SK-N-SH treated with all-trans-retinoic acid at 6 μM for 48 hours (cell line): ENCODE measurements at regions not wholly inside any gene's neighbourhood (a gene's known extent, or its start where the extent isn't known, plus 50 kb on each side); places are given as distances from the start of the nearest gene placed in this dataset.

Source experiments
- ATAC-seq: fragments of 200-7000 bp; cut with Tn5 transposase; 3 replicates; pipeline ENCODE4 v1.9.1; 2020; ENCODE audit warnings: mild to moderate bottlenecking, moderate library complexity
- ARNTL ChIP-seq: fragments of 450-650 bp; formaldehyde crosslinking; IDR thresholded peaks from 2 replicates; pipeline ENCODE4 v1.5.0; 2020; ENCODE audit warnings: low read depth, mild to moderate bottlenecking, moderate library complexity, borderline replicate concordance
- BACH2 ChIP-seq: fragments of 250-450 bp; sonication (Bioruptor Pico); IDR thresholded peaks from 2 replicates; pipeline ENCODE4 v1.9.0; 2021; ENCODE audit warnings: mild to moderate bottlenecking, borderline replicate concordance
- CSDC2 ChIP-seq: fragments of 250-450 bp; sonication (Bioruptor Pico); IDR thresholded peaks from 2 replicates; pipeline ENCODE4 v1.5.0; 2020; ENCODE audit warnings: mild to moderate bottlenecking, moderate library complexity
- CSRNP3 ChIP-seq: fragments of 250-450 bp; sonication (Bioruptor Pico); IDR thresholded peaks from 2 replicates; pipeline ENCODE4 v1.5.1; 2021; ENCODE audit warnings: mild to moderate bottlenecking, moderate library complexity
- GLIS3 ChIP-seq: fragments of 250-450 bp; sonication (Bioruptor Pico); IDR thresholded peaks from 2 replicates; pipeline ENCODE4 v1.5.0; 2020; ENCODE audit warnings: mild to moderate bottlenecking, moderate library complexity
- ISL1 ChIP-seq: fragments of 250-450 bp; sonication (Bioruptor Pico); IDR thresholded peaks from 2 replicates; pipeline ENCODE4 v2.1.2; 2022; ENCODE audit warnings: mild to moderate bottlenecking, moderate library complexity
- POU6F1 ChIP-seq: fragments of 250-450 bp; sonication (Bioruptor Pico); IDR thresholded peaks from 2 replicates; pipeline ENCODE4 v1.8.0; 2021; ENCODE audit warnings: low read depth, mild to moderate bottlenecking, moderate library complexity, borderline replicate concordance
- PPARA ChIP-seq: fragments of 250-450 bp; sonication (Bioruptor Pico); IDR thresholded peaks from 2 replicates; pipeline ENCODE4 v1.5.0; 2020; ENCODE audit warnings: mild to moderate bottlenecking, borderline replicate concordance
- RARB ChIP-seq: fragments of 250-450 bp; sonication (Bioruptor Pico); IDR thresholded peaks from 2 replicates; pipeline ENCODE4 v1.8.0; 2021; ENCODE audit warnings: mild to moderate bottlenecking, moderate library complexity
- SNAI2 ChIP-seq: fragments of 250-450 bp; sonication (Bioruptor Pico); IDR thresholded peaks from 2 replicates; pipeline ENCODE4 v1.5.0; 2020; ENCODE audit warnings: mild to moderate bottlenecking, moderate library complexity
- TCF4 ChIP-seq: fragments of 250-450 bp; sonication (Bioruptor Pico); IDR thresholded peaks from 2 replicates; pipeline ENCODE4 v1.8.0; 2021; ENCODE audit warnings: mild to moderate bottlenecking, moderate library complexity, borderline replicate concordance
- TOX ChIP-seq: fragments of 250-450 bp; sonication (Bioruptor Pico); IDR thresholded peaks from 2 replicates; pipeline ENCODE4 v1.8.0; 2021; ENCODE audit warnings: mild to moderate bottlenecking, moderate library complexity, borderline replicate concordance
- TSHZ2 ChIP-seq: fragments of 250-450 bp; sonication (Bioruptor Pico); IDR thresholded peaks from 2 replicates; pipeline ENCODE4 v1.5.0; 2020; ENCODE audit warnings: mild to moderate bottlenecking, moderate library complexity
- ZC3H10 ChIP-seq: fragments of 250-450 bp; sonication (Bioruptor Pico); IDR thresholded peaks from 2 replicates; pipeline ENCODE4 v1.5.1; 2021; ENCODE audit warnings: mild to moderate bottlenecking, moderate library complexity
- ZFP3 ChIP-seq: fragments of 250-450 bp; sonication (Bioruptor Pico); IDR thresholded peaks from 2 replicates; pipeline ENCODE4 v1.5.0; 2020; ENCODE audit warnings: mild to moderate bottlenecking, moderate library complexity
- ZFP30 ChIP-seq: fragments of 450-650 bp; formaldehyde crosslinking; IDR thresholded peaks from 2 replicates; pipeline ENCODE4 v1.5.0; 2022; ENCODE audit warnings: mild to moderate bottlenecking, moderate library complexity
- ZNF70 ChIP-seq: fragments of 450-650 bp; formaldehyde crosslinking; IDR thresholded peaks from 2 replicates; pipeline ENCODE4 v1.5.0; 2020; ENCODE audit warnings: mild to moderate bottlenecking, moderate library complexity
- ZNF8 ChIP-seq: fragments of 450-650 bp; formaldehyde crosslinking; IDR thresholded peaks from 2 replicates; pipeline ENCODE4 v1.5.0; 2020; ENCODE audit warnings: mild to moderate bottlenecking, moderate library complexity
- TF ChIP-seq, protein P1 (sequence below): fragments of 250-450 bp; sonication (Bioruptor Pico); IDR thresholded peaks from 2 replicates; pipeline ENCODE4 v1.8.0; 2020; ENCODE audit warnings: mild to moderate bottlenecking, moderate library complexity, borderline replicate concordance
- TF ChIP-seq, protein P2 (sequence below): fragments of 250-450 bp; sonication (Bioruptor Pico); IDR thresholded peaks from 2 replicates; pipeline ENCODE4 v1.5.1; 2020; ENCODE audit warnings: low read depth, mild to moderate bottlenecking, moderate library complexity

- no peak for TF ChIP-seq CSDC2 (CRISPR knock-in tag)
- TF ChIP-seq ISL1 (CRISPR knock-in tag), result no peak
- no peak for TF ChIP-seq CSRNP3 (CRISPR knock-in tag)
- TF ChIP-seq TOX (CRISPR knock-in tag), result no peak
- TF ChIP-seq, protein P1, sequence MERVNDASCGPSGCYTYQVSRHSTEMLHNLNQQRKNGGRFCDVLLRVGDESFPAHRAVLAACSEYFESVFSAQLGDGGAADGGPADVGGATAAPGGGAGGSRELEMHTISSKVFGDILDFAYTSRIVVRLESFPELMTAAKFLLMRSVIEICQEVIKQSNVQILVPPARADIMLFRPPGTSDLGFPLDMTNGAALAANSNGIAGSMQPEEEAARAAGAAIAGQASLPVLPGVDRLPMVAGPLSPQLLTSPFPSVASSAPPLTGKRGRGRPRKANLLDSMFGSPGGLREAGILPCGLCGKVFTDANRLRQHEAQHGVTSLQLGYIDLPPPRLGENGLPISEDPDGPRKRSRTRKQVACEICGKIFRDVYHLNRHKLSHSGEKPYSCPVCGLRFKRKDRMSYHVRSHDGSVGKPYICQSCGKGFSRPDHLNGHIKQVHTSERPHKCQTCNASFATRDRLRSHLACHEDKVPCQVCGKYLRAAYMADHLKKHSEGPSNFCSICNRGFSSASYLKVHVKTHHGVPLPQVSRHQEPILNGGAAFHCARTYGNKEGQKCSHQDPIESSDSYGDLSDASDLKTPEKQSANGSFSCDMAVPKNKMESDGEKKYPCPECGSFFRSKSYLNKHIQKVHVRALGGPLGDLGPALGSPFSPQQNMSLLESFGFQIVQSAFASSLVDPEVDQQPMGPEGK (CRISPR knock-in tag), result no peak
- TF ChIP-seq BACH2 (CRISPR knock-in tag), result no peak
- no peak for TF ChIP-seq TSHZ2
- no peak for TF ChIP-seq PPARA (CRISPR knock-in tag)
- no peak for TF ChIP-seq ZFP3 (CRISPR knock-in tag)
- TF ChIP-seq TCF4 (CRISPR knock-in tag), result no peak
- TF ChIP-seq ZNF8, result no peak
- no peak for TF ChIP-seq GLIS3
- TF ChIP-seq POU6F1 (CRISPR knock-in tag), result no peak
- no peak; the same call in 2 of the 3 replicates for ATAC-seq
These were observed 119.2 kb upstream of the FHL2 start for GRCh38 chr2:105517814-105518705.

DNA sequence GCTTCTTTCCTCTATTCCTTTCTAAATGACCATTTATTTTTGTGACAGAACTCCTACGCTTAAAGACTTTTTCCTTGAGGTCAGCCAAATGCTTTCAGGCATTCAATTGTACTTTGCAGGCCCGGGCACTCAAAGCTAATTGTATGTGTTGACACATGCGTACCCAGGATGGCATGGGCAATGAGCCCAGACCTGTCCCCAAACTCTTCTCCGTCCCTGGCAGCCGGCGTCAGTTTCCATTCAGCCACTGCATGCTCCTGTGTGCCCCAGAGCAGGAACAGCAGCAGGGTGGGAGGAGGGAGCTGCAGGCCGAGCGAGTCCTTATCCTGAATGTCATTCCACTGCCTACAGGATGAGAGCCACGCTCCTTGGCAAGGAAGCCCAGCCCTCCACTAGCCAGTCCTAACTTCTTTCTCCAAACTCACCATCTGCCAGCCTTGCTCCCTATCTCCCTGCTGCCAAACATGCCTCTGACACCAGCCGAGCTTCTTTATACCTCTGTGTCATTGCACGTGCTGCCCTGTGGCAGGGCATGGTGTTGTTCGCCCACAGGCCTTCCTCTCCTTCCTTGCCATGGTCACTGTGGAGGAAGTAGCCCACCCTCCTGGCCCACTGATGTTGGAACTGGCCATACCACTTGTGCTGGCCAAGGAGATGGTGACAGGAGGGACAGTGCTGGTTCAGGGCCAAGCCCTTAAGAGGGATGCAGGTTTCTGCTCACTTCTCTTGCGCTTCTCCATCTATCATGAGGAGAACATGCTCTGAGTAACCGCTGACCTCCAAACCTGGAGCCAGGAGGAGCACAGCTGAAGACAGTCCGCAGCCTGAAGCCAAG is 116.9 kb upstream of the FHL2 start:
- no peak for ATAC-seq
- TF ChIP-seq, protein P2, sequence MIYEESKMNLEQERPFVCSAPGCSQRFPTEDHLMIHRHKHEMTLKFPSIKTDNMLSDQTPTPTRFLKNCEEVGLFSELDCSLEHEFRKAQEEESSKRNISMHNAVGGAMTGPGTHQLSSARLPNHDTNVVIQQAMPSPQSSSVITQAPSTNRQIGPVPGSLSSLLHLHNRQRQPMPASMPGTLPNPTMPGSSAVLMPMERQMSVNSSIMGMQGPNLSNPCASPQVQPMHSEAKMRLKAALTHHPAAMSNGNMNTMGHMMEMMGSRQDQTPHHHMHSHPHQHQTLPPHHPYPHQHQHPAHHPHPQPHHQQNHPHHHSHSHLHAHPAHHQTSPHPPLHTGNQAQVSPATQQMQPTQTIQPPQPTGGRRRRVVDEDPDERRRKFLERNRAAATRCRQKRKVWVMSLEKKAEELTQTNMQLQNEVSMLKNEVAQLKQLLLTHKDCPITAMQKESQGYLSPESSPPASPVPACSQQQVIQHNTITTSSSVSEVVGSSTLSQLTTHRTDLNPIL (CRISPR knock-in tag), result no peak
- TF ChIP-seq ARNTL (CRISPR knock-in tag), result no peak
- no peak for TF ChIP-seq TSHZ2
- no peak for TF ChIP-seq POU6F1 (CRISPR knock-in tag)
- no peak for TF ChIP-seq SNAI2 (CRISPR knock-in tag)
- no peak for TF ChIP-seq ZC3H10 (CRISPR knock-in tag)
- TF ChIP-seq CSDC2 (CRISPR knock-in tag), result no peak
- TF ChIP-seq, protein P1 (CRISPR knock-in tag), result no peak
- no peak for TF ChIP-seq RARB (CRISPR knock-in tag)
- TF ChIP-seq BACH2 (CRISPR knock-in tag), result no peak
- no peak for TF ChIP-seq TOX (CRISPR knock-in tag)
- no peak for TF ChIP-seq ZNF70 (CRISPR knock-in tag)
- no peak for TF ChIP-seq ZFP3 (CRISPR knock-in tag)
- TF ChIP-seq ZNF8, result no peak
- no peak for TF ChIP-seq ZFP30 (CRISPR knock-in tag)
